Cardiac fibroblast (primary cell): ENCODE measurements at regions not wholly inside any gene's neighbourhood (a gene's known extent, or its start where the extent isn't known, plus 50 kb on each side); places are given as distances from the start of the nearest gene placed in this dataset.
"Not testable (repeated sequence)": the region's sequence is repeated elsewhere in the genome, so short reads cannot be mapped to it uniquely, and the experiment has no call there.

Source experiments
- DNase-seq, 2 donors: peaks; one replicate each; pipeline versions ENCODE4 v3.0.0 to v3.0.0-alpha.2; 2010; ENCODE audit warnings: low read depth in 2 of 2
- H3K4me3 ChIP-seq, 2 donors: replicated peaks in 1 of 2; 1 replicate in 1 of 2; 2 replicates in 1 of 2; pipeline ENCODE4 v1.5.1; 2011; ENCODE audit warnings: low read depth in 2 of 2, low read length in 2 of 2, mild to moderate bottlenecking in 2 of 2, moderate library complexity in 1 of 2
- CTCF ChIP-seq: IDR thresholded peaks from one replicate; pipeline ENCODE4 v1.5.1; 2011; ENCODE audit warnings: low read depth, mild to moderate bottlenecking, low read length, inconsistent platforms

GRCh38 chr14:84458881-84459280, 1071.1 kb upstream of the FLRT2 start:
- DNase-seq: no peak
- no peak overlapping the region for H3K4me3 ChIP-seq
- no peak for TF ChIP-seq CTCF

- no peak for TF ChIP-seq CTCF
- H3K4me3 ChIP-seq: no peak overlapping the region
- DNase-seq: no peak
These were observed 1064.1 kb upstream of the FLRT2 start for GRCh38 chr14:84465880-84466279.

- no peak overlapping the region for H3K4me3 ChIP-seq
- no peak for TF ChIP-seq CTCF
- DNase-seq: no peak
These were observed 1061.8 kb upstream of the FLRT2 start for GRCh38 chr14:84468153-84468552.

GRCh38 chr14:84477996-84478395, 1051.9 kb upstream of the FLRT2 start:
- H3K4me3 ChIP-seq: no peak overlapping the region
- no peak for DNase-seq
- no peak for TF ChIP-seq CTCF

- no peak overlapping the region for H3K4me3 ChIP-seq
- DNase-seq: peak; percentile 61 to 68
- no peak for TF ChIP-seq CTCF
These were observed 1047.5 kb upstream of the FLRT2 start for GRCh38 chr14:84482256-84483071.

- DNase-seq: no peak
- TF ChIP-seq CTCF: no peak
- H3K4me3 ChIP-seq: no peak overlapping the region
These were observed 1046.9 kb upstream of the FLRT2 start for GRCh38 chr14:84483072-84483420.

- not testable (repeated sequence) for H3K4me3 ChIP-seq
These were observed 1045.7 kb upstream of the FLRT2 start for GRCh38 chr14:84484243-84484642.

More at GRCh38 chr14:84484243-84484642, 1045.7 kb upstream of the FLRT2 start:
- DNase-seq: peak in 1 of 2 donors; percentile 16
